Karpas-422 (cell line): ENCODE measurements at regions not wholly inside any gene's neighbourhood (a gene's known extent, or its start where the extent isn't known, plus 50 kb on each side); places are given as distances from the start of the nearest gene placed in this dataset.

Experiments used
- DNase-seq: peaks from one replicate; pipeline ENCODE4 v3.0.0-alpha.2; 2015
- H2AFZ ChIP-seq: fragments of 200-600 bp; sonication (generic); 2 replicates; pipeline ENCODE4 v1.6.1; 2014; ENCODE audit warnings: antibody characterized with exemption, low read length, mixed read lengths
- H3K27ac ChIP-seq: fragments of 200-600 bp; sonication (generic); 2 replicates; pipeline ENCODE4 v1.5.1; 2014; ENCODE audit warnings: mild to moderate bottlenecking, low read length, moderate library complexity
- H3K27me3 ChIP-seq: fragments of 200-600 bp; sonication (generic); 2 replicates; pipeline ENCODE4 v1.6.1; 2014; ENCODE audit warnings: low read length, mixed read lengths
- H3K36me3 ChIP-seq: fragments of 200-600 bp; sonication (generic); 2 replicates; pipeline ENCODE4 v1.6.1; 2014; ENCODE audit warnings: low read length, mixed read lengths; ENCODE audit not compliant: insufficient read depth
- H3K4me1 ChIP-seq: fragments of 200-600 bp; sonication (generic); 2 replicates; pipeline ENCODE4 v1.6.1; 2014; ENCODE audit warnings: mild to moderate bottlenecking, low read length, mixed read lengths
- H3K4me2 ChIP-seq: fragments of 200-600 bp; sonication (generic); 2 replicates; pipeline ENCODE4 v1.6.1; 2014; ENCODE audit warnings: low read length, low read depth, mild to moderate bottlenecking; ENCODE audit not compliant: poor library complexity, severe bottlenecking
- H3K4me3 ChIP-seq: fragments of 200-600 bp; sonication (generic); 2 replicates; pipeline ENCODE4 v1.5.1; 2014; ENCODE audit warnings: mild to moderate bottlenecking, antibody characterized with exemption, low read length, mixed read lengths
- H3K79me2 ChIP-seq: fragments of 200-600 bp; sonication (generic); 2 replicates; pipeline ENCODE4 v1.6.1; 2014; ENCODE audit warnings: mild to moderate bottlenecking, low read length, mixed read lengths
- H3K9ac ChIP-seq: fragments of 200-600 bp; sonication (generic); 2 replicates; pipeline ENCODE4 v1.6.0; 2014; ENCODE audit warnings: low read length
- H3K9me2 ChIP-seq: fragments of 200-600 bp; sonication (generic), shearing (Covaris generic); replicated peaks from 2 replicates; pipeline ENCODE4 v1.6.0; 2014; ENCODE audit warnings: mild to moderate bottlenecking, low read length, moderate library complexity; ENCODE audit not compliant: insufficient read depth
- H3K9me3 ChIP-seq: fragments of 300-700, 200-600 bp; sonication (generic); 2 replicates; pipeline ENCODE4 v1.6.1; 2014; ENCODE audit warnings: low read length, mixed read lengths
- H4K20me1 ChIP-seq: fragments of 200-600 bp; sonication (generic); 2 replicates; pipeline ENCODE4 v1.6.1; 2014; ENCODE audit warnings: mild to moderate bottlenecking, antibody characterized with exemption, low read length, low read depth; ENCODE audit not compliant: insufficient read depth

- Histone ChIP-seq H3K27me3 (no peaks in the 10 kb centered on the region), H3K27ac (peak overlapping the region; percentile 97), H3K4me1 (peaks cover 60% of the 10 kb centered on the region), H3K79me2 (no peaks in the 10 kb centered on the region), H3K4me3 (peak overlapping the region; percentile 58), H3K9me3 (no peaks in the 10 kb centered on the region), H4K20me1 (no peaks in the 10 kb centered on the region), H3K9me2 (no peaks in the 10 kb centered on the region), H3K4me2 (peak overlapping the region; percentile 83), H2AFZ (peak overlapping the region; percentile 26; the same call in 1 of the 2 replicates), H3K36me3 (no peaks in the 10 kb centered on the region), H3K9ac (peak overlapping the region; percentile 60)
- DNase-seq, result peak; percentile 82
Measured at GRCh38 chr3:39753391-39753790, 56.0 kb upstream of the MYRIP start.

- H3K9ac ChIP-seq, result peak overlapping the region; percentile 60
- H3K36me3 ChIP-seq, result no peaks in the 10 kb centered on the region
- H2AFZ ChIP-seq, result no peak overlapping the region
- H3K27me3 ChIP-seq, result no peaks in the 10 kb centered on the region
- no peaks in the 10 kb centered on the region for H4K20me1 ChIP-seq
- no peaks in the 10 kb centered on the region for H3K9me2 ChIP-seq
- peak; percentile 81 for DNase-seq
- H3K4me2 ChIP-seq, result peak overlapping the region; percentile 83
- H3K4me1 ChIP-seq, result peaks cover 60% of the 10 kb centered on the region
- no peaks in the 10 kb centered on the region for H3K9me3 ChIP-seq
- peak overlapping the region; percentile 58 for H3K4me3 ChIP-seq
- H3K27ac ChIP-seq, result peak overlapping the region; percentile 97
- no peaks in the 10 kb centered on the region for H3K79me2 ChIP-seq
Measured at GRCh38 chr3:39754549-39754948, 54.9 kb upstream of the MYRIP start.

- peak overlapping the region; percentile 83 for H3K4me2 ChIP-seq
- DNase-seq, result peak; percentile 74
- peak overlapping the region; percentile 97 for H3K27ac ChIP-seq
- no peaks in the 10 kb centered on the region for H3K9me3 ChIP-seq
- H3K36me3 ChIP-seq, result no peaks in the 10 kb centered on the region
- no peaks in the 10 kb centered on the region for H4K20me1 ChIP-seq
- peaks cover 60% of the 10 kb centered on the region for H3K4me1 ChIP-seq
- peak overlapping the region; percentile 60 for H3K9ac ChIP-seq
- no peak overlapping the region for H2AFZ ChIP-seq
- no peaks in the 10 kb centered on the region for H3K79me2 ChIP-seq
- no peaks in the 10 kb centered on the region for H3K27me3 ChIP-seq
- peak overlapping the region; percentile 58 for H3K4me3 ChIP-seq
- no peaks in the 10 kb centered on the region for H3K9me2 ChIP-seq
Measured at GRCh38 chr3:39755100-39755499, 54.3 kb upstream of the MYRIP start.

GRCh38 chr3:39757307-39757706 lies 52.1 kb upstream of the MYRIP start:
- peaks cover 39% of the 10 kb centered on the region for H3K4me1 ChIP-seq
- no peaks in the 10 kb centered on the region for H3K79me2 ChIP-seq
- H3K4me2 ChIP-seq, result no peak overlapping the region
- no peaks in the 10 kb centered on the region for H3K36me3 ChIP-seq
- DNase-seq, result no peak
- H2AFZ ChIP-seq, result no peak overlapping the region
- no peak overlapping the region for H3K9ac ChIP-seq
- H3K27ac ChIP-seq, result no peak overlapping the region
- H3K9me3 ChIP-seq, result no peaks in the 10 kb centered on the region
- H4K20me1 ChIP-seq, result no peaks in the 10 kb centered on the region
- H3K27me3 ChIP-seq, result no peaks in the 10 kb centered on the region
- H3K4me3 ChIP-seq, result no peak overlapping the region
- H3K9me2 ChIP-seq, result no peaks in the 10 kb centered on the region
